ENCODE measurements at regions not wholly inside any gene's neighbourhood (a gene's known extent, or its start where the extent isn't known, plus 50 kb on each side); places are given as distances from the start of the nearest gene placed in this dataset.
"Not testable (repeated sequence)": the region's sequence is repeated elsewhere in the genome, so short reads cannot be mapped to it uniquely, and the experiment has no call there.

GRCh38 chr3:6467186-6467585 is 393.7 kb upstream of the GRM7 start:
- no peak for DNase-seq

DNA sequence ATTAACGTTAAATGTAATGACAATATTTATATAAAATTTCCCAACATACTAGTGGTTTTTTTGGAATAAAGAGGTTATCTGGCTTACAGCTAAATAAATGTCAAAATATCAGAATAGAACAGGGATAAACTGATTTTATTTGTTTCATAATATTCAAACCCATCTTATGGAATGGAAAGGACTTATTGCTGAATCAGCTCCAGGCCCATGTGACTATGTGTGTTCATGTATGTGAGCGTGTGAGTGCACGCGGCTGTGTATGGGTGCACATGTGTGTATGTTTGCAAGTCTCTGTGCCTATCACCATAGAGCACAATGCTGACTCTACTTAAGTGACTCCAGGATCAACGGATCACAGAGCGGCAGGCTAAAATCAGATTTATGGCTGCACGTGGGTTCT is 392.3 kb upstream of the GRM7 start:
- DNase-seq: no peak

- DNase-seq: no peak
Measured at GRCh38 chr3:6471744-6472143, 389.2 kb upstream of the GRM7 start.

- DNase-seq: not testable (repeated sequence)
Measured at GRCh38 chr3:6490487-6491327, 370.2 kb upstream of the GRM7 start.

DNA sequence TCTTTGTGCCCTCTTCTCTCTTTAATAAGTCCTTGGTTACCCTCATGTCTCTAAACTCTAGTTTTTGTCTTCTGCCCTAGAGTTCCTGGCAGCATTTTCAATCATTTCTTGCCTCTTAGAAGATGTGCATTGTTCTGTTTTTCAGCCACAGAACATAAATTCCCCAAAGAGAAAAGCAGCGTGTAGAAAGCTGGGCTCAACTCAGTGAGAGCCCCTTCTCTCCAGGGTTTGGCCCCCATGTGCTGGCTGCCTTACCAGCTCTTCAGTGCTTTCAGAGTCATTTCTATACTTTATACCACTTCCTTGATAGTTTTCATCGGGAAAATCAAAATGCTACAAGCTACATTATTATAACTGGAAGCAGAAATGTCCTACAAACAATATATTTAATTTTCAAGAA is 369.1 kb upstream of the GRM7 start:
- no peak for DNase-seq

GRCh38 chr3:6492306-6492705 is 368.6 kb upstream of the GRM7 start:
- no peak for DNase-seq

DNA sequence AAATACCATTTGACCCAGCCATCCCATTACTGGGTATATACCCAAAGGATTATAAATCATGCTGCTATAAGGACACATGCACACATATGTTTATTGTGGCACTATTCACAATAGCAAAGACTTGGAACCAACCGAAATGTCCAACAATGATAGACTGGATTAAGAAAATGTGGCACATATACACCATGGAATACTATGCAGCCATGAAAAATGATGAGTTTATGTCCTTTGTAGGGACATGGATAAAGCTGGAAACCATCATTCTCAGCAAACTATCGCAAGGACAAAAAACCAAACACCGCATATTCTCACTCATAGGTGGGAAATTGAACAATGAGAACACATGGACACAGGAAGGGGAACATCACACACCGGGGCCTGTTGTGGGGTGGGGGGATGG is 362.0 kb upstream of the GRM7 start:
- not testable (repeated sequence) for DNase-seq

- DNase-seq: no peak
Measured at GRCh38 chr3:6504347-6504746, 356.6 kb upstream of the GRM7 start.

DNA sequence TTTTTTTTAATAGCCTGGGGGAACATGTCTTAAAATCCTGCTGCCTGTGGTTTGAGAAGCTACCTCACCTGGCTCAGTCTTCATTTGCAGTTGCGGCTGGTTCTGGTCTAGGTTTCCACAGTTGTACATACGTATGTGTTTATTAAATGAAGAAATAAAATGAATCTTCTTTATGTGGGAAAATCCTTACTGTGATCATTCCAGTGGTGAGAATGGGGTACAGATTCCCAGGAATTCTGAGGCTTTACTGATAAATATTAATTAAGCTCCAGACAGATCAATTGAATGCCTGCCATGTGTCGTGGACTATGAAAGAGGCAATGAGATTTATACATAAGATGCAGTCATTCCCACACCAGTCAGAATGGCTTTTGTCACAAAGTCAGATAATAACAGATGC is 356.1 kb upstream of the GRM7 start:
- DNase-seq: no peak

DNA sequence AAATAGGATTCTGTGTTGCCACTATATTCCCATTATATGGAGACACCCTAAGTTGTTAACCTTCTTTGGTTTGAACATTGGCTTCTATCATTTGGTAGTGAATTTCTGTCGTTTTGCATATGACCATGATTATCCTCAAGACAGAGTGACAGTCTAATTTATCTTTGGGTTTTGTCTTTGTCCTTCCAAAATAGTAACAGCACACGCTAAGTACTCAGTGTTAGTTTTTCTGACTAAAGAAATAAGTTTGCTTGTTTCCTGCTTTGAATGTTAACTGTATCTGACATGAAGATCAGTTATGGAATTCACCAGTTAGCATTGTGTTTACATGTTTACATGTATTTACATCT is 352.5 kb upstream of the GRM7 start:
- no peak for DNase-seq

DNA sequence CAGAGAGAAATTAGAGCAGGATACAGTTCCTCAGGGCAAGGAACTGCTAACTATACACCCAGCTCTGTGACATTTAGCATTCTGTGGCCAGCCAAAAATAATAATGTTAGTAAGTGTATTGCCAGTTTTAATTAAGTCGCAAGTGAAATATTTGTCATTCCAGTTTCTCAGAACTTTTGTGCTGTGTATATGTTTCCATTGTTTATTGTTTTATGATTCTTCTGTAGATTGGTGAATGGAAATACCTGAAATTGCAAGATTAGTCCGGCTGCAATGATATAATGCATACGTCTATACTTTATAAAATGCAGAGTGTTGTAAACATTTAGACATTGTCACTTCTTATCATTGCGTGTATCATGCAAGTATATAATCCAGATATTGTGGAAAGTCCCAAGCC is 351.3 kb upstream of the GRM7 start:
- DNase-seq: no peak

GRCh38 chr3:6510713-6511112 is 350.2 kb upstream of the GRM7 start:
- DNase-seq: no peak

DNA sequence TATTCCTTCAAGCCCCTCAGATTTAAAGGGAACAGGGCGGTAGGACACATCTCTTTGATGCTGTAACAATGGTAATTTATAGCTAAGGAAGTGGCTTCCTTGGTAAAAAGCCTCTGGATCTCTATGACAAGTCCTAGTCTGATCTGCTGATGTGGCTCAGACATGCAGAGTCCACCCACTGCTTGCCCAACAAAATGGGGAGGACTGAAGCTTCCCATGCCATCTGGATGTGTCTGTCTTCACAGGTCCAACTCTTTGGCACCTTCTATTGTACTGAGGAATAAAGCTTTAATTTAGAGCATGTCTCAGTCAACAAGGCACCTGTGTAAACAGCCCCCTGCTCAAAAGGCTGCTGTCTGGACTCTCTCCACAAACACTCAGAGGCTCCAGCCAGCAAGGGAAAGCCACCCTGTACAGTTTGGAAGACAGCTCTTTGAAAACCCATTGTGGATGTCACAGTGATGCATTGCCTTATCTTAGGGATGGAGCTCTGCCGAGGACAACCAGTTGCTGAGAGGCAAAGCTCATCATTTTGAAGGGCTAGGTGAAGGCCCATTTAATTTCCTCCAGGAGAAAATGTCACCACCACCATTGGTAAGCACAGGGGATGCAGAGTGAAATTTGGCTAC is 348.6 kb upstream of the GRM7 start:
- DNase-seq: no peak

- DNase-seq: no peak
Measured at GRCh38 chr3:6516143-6516542, 344.8 kb upstream of the GRM7 start.

GRCh38 chr3:6516694-6517093 is 344.2 kb upstream of the GRM7 start:
- no peak for DNase-seq

- no peak for DNase-seq
Measured at GRCh38 chr3:6518709-6519345, 342.1 kb upstream of the GRM7 start.

GRCh38 chr3:6521369-6522113 is 339.4 kb upstream of the GRM7 start:
- DNase-seq: no peak

DNA sequence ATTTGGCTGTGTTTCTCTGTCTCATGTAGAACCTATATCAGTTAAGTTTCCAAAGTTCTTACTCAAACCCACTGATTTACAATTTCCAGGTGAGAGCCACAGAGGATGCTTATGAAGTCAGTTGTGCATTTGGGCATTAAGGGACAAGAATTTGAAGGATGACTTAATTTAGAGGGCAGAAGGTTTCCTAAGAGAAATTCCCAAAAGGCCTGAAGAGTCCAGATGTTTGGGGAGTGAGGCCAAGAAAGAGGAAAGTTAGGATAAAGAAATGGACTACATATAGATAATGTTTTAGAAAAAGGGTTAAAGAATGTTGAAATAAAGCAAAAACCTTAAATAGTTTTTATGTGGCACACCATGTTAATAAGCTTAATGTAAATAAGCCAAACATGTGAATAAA is 338.7 kb upstream of the GRM7 start:
- no peak for DNase-seq

- DNase-seq: no peak
Measured at GRCh38 chr3:6523043-6523442, 337.9 kb upstream of the GRM7 start.

DNA sequence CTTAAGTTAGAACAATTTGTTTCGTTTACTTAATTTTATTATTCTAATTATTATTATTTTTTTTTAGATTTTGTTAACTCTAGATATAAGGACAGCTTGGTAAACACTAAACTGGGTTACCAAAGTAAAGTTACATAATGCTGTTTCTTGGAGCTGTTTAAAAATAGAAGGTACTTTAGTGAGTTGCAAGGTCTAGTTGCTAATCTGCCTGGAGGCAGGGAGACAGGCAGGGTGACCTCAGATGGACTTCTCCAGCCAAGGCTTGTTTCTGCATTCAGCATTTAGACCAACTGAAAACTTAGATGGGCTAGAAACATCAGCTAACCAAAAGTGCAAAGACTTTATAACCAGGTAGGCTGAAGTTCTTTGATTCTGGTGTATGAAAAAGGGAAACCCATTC is 336.4 kb upstream of the GRM7 start:
- DNase-seq: no peak

DNA sequence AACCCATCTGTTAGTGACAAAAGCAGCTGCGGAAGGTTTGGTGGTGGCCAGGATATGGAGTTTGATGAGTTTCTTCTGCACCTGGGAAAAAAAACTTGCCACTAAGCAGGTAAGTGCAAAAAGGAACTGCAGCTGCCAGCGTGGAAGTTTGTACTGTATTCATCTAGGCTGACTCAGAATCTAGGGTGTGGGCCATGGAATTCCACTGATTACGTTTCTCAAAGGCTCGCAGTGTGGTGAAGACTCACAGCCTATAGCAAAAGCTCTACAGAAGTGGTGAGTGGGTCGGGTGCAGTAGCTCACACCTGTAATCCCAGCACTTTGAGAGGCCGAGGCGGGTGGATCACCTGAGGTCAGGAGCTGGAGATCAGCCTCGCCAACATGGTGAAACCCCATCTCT is 334.6 kb upstream of the GRM7 start:
- DNase-seq: no peak

GRCh38 chr3:6526861-6527260 is 334.1 kb upstream of the GRM7 start:
- no peak for DNase-seq

GRCh38 chr3:6528951-6529350 is 332.0 kb upstream of the GRM7 start:
- no peak for DNase-seq

DNA sequence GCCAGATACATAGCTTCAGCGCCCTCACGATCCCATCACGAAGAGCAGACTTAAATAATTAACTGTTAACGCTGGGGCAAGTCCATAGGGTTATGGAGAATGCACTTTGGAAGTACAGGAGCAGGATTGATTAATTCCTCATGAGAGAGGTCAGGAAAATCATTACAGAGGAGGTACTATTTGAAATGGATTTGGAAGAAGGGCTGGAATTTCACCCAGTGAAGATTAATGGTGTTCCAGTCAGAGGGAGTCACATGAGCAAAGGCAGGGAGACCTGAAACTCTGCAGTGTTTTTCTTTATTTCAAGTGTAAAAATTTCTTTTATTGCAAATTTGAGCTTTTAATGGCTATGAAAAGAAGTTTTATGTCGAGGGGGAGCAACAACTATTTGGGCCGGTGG is 329.8 kb upstream of the GRM7 start:
- DNase-seq: no peak

All from fibroblast of upper back skin (primary cell).